Ectodermal cell (in vitro differentiated cells): ENCODE measurements at regions not wholly inside any gene's neighbourhood (a gene's known extent, or its start where the extent isn't known, plus 50 kb on each side); places are given as distances from the start of the nearest gene placed in this dataset.

ENCODE experiments used
- H3K27ac ChIP-seq: 2 replicates; pipeline ENCODE4 v1.7.0; 2013; ENCODE audit warnings: mild to moderate bottlenecking, low read depth, low read length; ENCODE audit not compliant: insufficient read depth, poor library complexity, severe bottlenecking
- H3K27me3 ChIP-seq: 2 replicates; pipeline ENCODE4 v1.7.0; 2013; ENCODE audit warnings: mild to moderate bottlenecking, low read length; ENCODE audit not compliant: insufficient read depth, control insufficient read depth, poor library complexity, severe bottlenecking
- H3K36me3 ChIP-seq: one replicate; pipeline ENCODE4 v1.7.0; 2013; ENCODE audit warnings: low read length; ENCODE audit not compliant: control insufficient read depth, insufficient read depth
- H3K4me1 ChIP-seq: one replicate; pipeline ENCODE4 v1.7.0; 2013; ENCODE audit warnings: low read length; ENCODE audit not compliant: control insufficient read depth, insufficient read depth
- H3K4me3 ChIP-seq: 2 replicates; pipeline ENCODE4 v1.7.0; 2013; ENCODE audit warnings: low read depth, low read length, control low read depth; ENCODE audit not compliant: insufficient read depth
- H3K9me3 ChIP-seq: 2 replicates; pipeline ENCODE4 v1.7.0; 2013; ENCODE audit warnings: mild to moderate bottlenecking, low read length, moderate library complexity; ENCODE audit not compliant: control insufficient read depth
- WGBS, 2 experiments: methylation state at CpG; one replicate each; pipeline ENCODE4 v1.1.7; 2013; ENCODE audit warnings: missing lambda C conversion rate in 2 of 2; 5-methylcytosine and 5-hydroxymethylcytosine counted together

DNA sequence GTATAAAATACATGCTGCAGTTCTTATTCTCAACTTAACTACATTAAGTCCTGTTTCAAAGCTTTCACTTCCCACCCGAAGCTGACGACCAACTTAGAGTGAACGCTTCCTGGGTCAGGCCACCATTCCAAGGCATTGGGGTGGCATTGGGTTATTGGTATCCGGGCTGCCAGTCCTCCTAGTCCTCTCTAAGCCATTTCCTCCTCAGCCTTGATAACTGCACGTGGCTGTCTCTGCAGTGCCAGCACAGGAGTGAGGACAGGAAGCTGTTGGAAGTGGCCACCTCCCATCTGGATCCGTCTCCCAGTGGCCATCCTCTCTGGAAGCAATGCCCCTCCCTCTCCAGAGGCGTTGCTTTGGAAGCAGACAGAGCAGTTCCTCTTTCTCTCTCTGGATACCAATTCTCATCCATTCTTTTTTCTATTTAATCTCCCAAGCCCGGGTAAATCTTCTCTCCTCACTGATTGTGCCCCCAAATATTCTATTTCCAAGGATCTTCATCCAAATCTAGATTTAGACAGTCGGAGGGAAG lies 354.7 kb downstream of the EIPR1 start:
- no peaks in the 10 kb centered on the region for H3K9me3 ChIP-seq
- H3K36me3 ChIP-seq: no peaks in the 10 kb centered on the region
- H3K4me1 ChIP-seq: no peaks in the 10 kb centered on the region
- 90 to 93% methylated on average over 9 of the region's 9 CpGs for WGBS, 2 experiments
- H3K27me3 ChIP-seq: no peaks in the 10 kb centered on the region
- no peak overlapping the region for H3K27ac ChIP-seq
- H3K4me3 ChIP-seq: no peak overlapping the region

DNA sequence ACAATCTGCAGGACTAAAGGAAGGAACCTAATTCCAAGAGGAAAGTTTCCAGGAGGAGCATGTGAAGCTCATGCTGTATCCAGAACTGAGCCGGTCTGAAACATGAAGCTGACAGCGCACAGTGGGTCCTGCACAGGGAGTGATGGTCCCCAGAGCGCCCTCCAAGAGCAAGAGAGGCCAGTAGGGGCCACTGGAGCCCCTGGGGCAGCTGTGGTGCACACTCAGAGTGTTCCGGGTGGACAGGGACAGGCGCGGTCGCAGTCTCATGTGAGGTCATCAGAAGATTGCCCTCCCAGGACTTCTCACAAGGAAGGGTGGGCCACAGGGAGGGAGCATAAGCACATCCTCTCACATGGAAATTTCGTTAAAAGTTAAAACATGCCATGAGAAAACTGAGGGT lies 355.9 kb downstream of the EIPR1 start:
- H3K4me1 ChIP-seq: no peaks in the 10 kb centered on the region
- H3K9me3 ChIP-seq: no peaks in the 10 kb centered on the region
- 95 to 97% methylated on average over 8 of the region's 8 CpGs for WGBS, 2 experiments
- no peaks in the 10 kb centered on the region for H3K36me3 ChIP-seq
- H3K27me3 ChIP-seq: no peaks in the 10 kb centered on the region
- no peak overlapping the region for H3K4me3 ChIP-seq
- H3K27ac ChIP-seq: no peak overlapping the region

DNA sequence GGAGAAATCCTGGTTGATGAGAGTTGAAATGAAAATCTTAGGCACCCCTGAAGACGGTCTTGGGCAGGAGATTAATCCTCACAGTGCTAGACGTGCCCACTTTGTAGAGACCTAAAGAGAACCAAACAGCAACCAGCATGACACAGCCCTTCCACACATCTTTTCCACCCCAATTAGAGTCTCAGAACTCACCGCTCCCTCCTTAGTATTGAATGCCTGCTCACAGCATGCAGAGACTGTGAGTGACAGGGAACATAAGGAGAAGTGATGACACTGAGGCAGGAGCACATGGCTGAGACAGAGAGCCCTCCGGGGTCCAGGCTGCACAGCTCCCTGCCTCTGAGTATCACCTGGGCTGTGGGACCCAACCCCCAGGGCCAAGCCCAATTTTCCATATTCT lies 367.6 kb downstream of the EIPR1 start:
- H3K27ac ChIP-seq: no peak overlapping the region

DNA sequence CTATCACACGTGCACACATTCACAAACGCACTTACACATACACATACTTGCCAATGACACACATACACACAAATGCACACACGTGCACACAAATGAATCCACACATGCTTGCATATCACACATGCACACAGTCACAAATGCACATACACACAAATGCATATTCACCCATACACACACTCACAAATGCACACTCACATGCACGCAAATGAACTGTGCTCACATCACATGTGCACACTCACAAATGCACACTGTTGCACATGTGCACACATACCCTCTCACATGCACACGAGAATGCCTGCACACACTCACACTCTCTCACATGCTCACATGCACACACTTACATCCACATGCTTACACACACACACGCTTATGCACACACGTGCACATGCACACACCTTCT lies 368.1 kb downstream of the EIPR1 start:
- H3K9me3 ChIP-seq: no peaks in the 10 kb centered on the region
- H3K27ac ChIP-seq: no peak overlapping the region
- no peak overlapping the region for H3K4me3 ChIP-seq
- H3K27me3 ChIP-seq: no peaks in the 10 kb centered on the region
- WGBS, 2 experiments: 92 to 94% methylated on average over 6 of the region's 7 CpGs
- peaks cover 11% of the 10 kb centered on the region for H3K4me1 ChIP-seq
- H3K36me3 ChIP-seq: no peaks in the 10 kb centered on the region

More for the DNA sequence above, 367.6 kb downstream of the EIPR1 start:
- 49 to 57% methylated on average over 4 of the region's 4 CpGs for WGBS, 2 experiments
- H3K9me3 ChIP-seq: no peaks in the 10 kb centered on the region
- no peak overlapping the region for H3K4me3 ChIP-seq
- H3K4me1 ChIP-seq: peaks cover 11% of the 10 kb centered on the region
- H3K36me3 ChIP-seq: no peaks in the 10 kb centered on the region
- H3K27me3 ChIP-seq: no peaks in the 10 kb centered on the region

DNA sequence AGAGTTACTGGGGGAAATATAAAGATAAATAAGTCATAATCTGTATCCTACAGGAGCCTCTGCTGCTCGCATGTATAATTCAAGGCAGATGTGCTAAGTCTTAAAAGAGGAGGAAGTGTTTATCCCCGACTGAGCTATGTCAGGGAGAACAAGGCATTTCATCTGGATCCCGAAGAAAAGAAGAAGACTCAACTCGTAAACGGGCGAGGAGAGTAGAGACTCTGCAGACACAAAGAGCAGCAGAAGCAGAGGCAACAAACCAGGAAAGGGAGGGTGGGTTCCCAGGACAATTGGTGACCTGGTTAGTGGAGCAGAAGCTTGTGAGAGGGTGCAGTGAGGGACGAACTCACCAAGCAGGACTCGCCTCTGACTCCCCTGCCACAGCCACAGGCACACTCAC lies 368.6 kb downstream of the EIPR1 start:
- no peaks in the 10 kb centered on the region for H3K27me3 ChIP-seq
- H3K9me3 ChIP-seq: no peaks in the 10 kb centered on the region
- H3K27ac ChIP-seq: no peak overlapping the region
- peaks cover 11% of the 10 kb centered on the region for H3K4me1 ChIP-seq
- no peaks in the 10 kb centered on the region for H3K36me3 ChIP-seq
- 73 to 75% methylated on average over 8 of the region's 8 CpGs for WGBS, 2 experiments
- H3K4me3 ChIP-seq: no peak overlapping the region

DNA sequence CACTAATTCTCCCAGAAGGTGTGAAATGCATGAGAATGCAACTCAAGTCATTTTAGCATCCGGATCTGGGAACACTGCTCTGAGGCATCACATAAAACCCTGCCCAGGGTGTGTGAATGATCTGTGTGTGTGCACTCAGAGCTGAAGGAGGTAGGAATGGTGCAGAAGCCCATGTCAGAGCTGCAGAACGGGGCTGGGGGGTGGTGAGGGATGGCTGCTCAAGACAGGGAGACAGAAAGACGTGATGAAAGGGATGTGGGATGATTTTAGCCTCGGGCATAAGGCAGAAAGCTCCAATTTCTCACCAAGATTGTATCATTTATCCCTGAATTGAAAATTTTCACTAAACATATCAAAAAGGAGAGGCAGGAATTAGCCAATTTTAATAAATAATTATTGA lies 369.1 kb downstream of the EIPR1 start:
- no peaks in the 10 kb centered on the region for H3K9me3 ChIP-seq
- H3K27ac ChIP-seq: no peak overlapping the region
- H3K27me3 ChIP-seq: no peaks in the 10 kb centered on the region
- no peaks in the 10 kb centered on the region for H3K36me3 ChIP-seq
- H3K4me1 ChIP-seq: peaks cover 11% of the 10 kb centered on the region
- 77 to 87% methylated on average over 3 to 4 of the region's 4 CpGs for WGBS, 2 experiments
- no peak overlapping the region for H3K4me3 ChIP-seq

DNA sequence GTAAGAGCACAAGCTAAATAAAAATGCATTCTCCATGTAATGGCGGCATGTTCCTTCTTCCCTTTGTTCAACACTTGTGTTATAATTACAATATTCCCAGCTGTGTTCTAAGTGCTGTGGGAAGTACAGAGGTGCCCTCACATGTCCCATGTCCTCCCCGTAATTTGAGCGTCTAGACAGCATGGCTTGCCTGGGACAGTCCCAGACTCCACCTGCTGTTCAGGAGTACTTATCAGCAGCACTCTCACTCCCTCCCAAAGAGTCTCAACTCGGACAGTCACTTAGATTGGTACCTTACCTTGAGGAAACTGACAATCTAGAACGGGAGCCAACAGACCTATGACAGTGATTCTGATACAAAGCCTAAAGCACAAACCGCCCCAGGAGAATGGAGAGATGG lies 370.5 kb downstream of the EIPR1 start:
- Histone ChIP-seq H3K27ac (no peak overlapping the region), H3K36me3 (no peaks in the 10 kb centered on the region), H3K27me3 (no peaks in the 10 kb centered on the region), H3K9me3 (no peaks in the 10 kb centered on the region), H3K4me1 (peaks cover 11% of the 10 kb centered on the region), H3K4me3 (no peak overlapping the region)
- WGBS, 2 experiments: 93 to 95% methylated on average over 6 of the region's 6 CpGs

DNA sequence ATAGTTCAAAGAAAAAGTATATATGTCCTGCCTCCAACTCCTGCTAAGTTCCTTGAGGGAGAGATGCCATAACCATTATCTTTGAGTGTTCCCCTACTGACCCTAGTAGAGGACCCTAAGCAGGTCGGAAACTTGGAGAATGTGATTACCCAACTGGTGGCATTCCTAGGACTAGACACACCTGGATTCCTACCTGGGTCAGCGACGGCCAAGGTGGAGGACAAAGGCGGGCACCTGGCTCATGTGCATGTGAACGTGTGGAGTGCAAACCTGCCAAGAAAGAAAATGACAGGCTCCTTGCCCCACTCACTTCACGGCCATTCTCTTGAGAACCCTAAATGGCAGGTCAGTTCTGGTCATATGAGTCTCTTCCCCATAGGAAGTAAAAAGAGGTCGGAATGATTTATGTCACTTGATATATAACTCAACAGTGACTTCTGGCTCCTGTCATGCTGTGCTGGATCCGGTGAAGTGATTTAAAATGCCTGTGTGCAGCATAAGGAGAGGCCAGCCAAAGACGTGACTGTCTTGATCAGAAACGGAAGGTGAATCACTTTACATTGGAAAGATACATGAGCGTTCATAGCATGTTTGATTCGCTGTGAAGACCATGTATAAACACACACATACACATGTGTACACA lies 371.6 kb downstream of the EIPR1 start:
- Histone ChIP-seq H3K4me3 (no peak overlapping the region), H3K36me3 (no peaks in the 10 kb centered on the region), H3K27ac (no peak overlapping the region), H3K9me3 (no peaks in the 10 kb centered on the region), H3K4me1 (peaks cover 14% of the 10 kb centered on the region), H3K27me3 (no peaks in the 10 kb centered on the region)
- WGBS, 2 experiments: 93 to 96% methylated on average over 12 of the region's 12 CpGs

DNA sequence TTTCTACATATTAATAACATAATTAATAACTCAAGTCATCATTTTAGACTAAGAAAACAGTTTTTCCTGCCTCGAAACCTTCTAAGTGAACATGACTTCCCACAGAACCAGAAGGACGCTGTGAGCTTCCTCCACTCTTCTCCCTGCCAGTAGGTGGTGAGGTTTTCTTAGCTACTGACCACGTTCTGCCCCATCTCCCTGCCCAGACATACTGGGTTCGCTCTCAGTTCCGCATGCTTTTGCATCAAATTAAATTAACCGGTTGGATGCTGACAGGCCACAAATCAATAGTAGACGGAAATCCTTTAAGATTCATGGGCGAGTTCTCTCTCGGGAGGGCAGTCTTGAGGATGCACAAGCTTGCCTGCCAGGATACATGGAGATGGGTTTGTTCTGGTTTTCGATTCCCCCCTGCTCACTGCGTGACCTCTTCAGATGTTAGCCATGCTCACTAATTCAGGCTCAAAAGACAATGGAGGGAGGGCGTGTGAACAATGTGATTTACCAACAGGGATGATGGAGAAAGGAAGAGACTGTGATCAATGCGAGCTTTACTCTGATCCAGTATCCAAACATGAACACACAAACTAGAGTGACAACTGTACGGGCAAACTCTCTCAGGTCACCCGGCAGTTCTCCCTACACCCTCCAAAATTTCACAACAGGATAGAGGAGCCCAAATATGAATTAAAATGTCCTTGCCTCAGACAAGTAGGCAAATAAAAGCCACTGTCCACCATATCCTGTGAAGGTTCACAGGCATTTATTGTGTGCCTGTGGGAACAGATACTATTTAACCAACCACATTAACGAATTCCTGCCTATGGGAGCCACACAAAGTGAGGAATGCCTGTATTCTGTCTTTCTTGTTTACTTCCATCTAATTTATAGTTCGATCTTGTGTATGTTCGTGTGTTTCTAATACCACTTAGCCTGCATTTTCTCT lies 375.7 kb downstream of the EIPR1 start:
- 80 to 84% methylated on average over 18 of the region's 18 CpGs for WGBS, 2 experiments
- H3K27ac ChIP-seq: no peak overlapping the region
- H3K4me1 ChIP-seq: peaks cover 3% of the 10 kb centered on the region
- no peak overlapping the region for H3K4me3 ChIP-seq
- H3K27me3 ChIP-seq: no peaks in the 10 kb centered on the region
- no peaks in the 10 kb centered on the region for H3K36me3 ChIP-seq
- H3K9me3 ChIP-seq: no peaks in the 10 kb centered on the region

DNA sequence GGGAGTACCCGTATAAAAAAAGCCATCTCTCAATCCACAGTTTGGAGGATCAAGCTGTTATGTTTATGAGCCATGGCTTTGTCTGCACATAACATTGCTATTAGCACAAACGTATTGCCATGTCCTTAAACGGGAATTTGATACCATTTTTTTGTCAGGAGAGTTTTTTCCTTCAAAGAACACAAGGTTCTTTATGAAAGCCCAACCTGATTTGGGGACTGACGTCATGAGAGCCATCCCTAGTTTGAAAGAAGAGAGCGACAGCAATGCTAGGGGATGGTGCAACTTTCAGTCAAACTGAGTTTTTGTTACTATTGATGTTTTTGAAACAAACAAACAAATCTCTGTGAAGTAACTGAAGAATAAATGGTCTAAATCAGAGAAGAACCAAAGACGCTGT lies 376.6 kb downstream of the EIPR1 start:
- WGBS, 2 experiments: 71 to 72% methylated on average over 6 of the region's 6 CpGs
- H3K4me1 ChIP-seq: peaks cover 3% of the 10 kb centered on the region
- no peaks in the 10 kb centered on the region for H3K36me3 ChIP-seq
- no peak overlapping the region for H3K4me3 ChIP-seq
- H3K27ac ChIP-seq: no peak overlapping the region
- no peaks in the 10 kb centered on the region for H3K27me3 ChIP-seq
- no peaks in the 10 kb centered on the region for H3K9me3 ChIP-seq
